Stromal cell of bone marrow (primary cell): ENCODE measurements at regions not wholly inside any gene's neighbourhood (a gene's known extent, or its start where the extent isn't known, plus 50 kb on each side); places are given as distances from the start of the nearest gene placed in this dataset.
"Not testable (repeated sequence)": the region's sequence is repeated elsewhere in the genome, so short reads cannot be mapped to it uniquely, and the experiment has no call there.

ENCODE experiments used
- DNase-seq: peaks from one replicate; pipeline ENCODE4 v3.0.0-alpha.2; 2012; ENCODE audit warnings: low read depth

DNA sequence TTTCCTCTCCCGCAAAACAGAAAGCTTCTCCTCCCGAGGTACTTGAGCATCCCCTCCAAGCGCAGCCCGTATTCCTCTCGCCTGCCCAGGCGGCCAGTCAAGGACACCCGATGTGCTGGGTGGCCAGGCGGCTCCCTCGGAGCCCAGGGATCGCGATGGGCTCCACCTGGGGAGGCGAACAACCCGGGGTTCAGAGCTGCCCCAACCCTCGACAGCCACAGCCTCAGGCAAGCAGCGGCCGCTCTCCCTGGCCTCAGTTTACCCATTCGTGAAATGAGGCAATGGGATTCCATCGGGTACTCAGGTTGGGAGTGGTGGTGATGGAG, 147.4 kb downstream of the CYP26A1 start:
- no peak for DNase-seq

DNA sequence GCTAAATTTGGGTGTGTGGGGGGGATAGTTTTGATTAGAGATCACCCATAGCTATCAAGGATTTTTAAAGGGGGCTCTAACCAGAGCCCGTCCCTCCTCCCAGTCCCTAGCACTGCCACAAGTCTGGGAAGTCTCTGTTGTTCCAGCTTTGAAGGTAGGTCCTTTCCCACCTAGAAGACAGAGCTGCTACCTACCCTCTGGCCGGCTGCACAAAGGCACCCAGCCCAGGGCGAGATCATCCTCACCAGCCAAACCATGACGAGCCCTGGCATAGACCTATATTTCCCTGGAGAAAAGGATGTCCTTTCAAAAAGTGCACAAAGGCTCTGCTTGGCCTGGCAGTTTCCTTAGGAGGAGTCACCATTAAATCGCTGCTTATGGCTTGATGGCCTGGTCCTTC, 147.8 kb downstream of the CYP26A1 start:
- no peak for DNase-seq

DNA sequence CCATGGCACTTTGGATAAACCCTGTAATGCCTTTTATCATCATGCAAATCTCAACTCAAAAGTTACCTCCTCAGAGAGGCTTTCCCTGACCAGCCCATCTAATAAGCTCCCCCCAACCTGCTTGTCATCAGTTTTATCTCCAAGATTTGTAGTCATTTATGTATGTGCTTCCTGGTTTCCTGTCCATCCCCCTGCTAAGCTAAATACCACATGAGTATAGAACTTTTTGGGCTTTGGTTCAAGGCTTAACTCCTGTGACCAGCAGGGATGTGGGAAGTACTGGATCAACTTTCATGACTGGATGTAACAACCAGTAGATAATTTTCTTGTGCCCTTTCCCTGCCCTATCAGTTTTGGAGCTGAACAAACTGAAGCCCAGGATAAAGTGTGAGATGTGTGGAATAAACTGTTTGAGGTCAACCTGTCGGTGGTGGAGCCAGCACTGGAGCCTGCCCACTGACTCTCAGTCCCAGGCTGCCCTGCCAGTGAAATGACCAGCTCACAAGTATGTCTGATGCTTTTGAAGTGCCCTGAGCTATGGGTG, 148.6 kb downstream of the CYP26A1 start:
- no peak for DNase-seq

DNA sequence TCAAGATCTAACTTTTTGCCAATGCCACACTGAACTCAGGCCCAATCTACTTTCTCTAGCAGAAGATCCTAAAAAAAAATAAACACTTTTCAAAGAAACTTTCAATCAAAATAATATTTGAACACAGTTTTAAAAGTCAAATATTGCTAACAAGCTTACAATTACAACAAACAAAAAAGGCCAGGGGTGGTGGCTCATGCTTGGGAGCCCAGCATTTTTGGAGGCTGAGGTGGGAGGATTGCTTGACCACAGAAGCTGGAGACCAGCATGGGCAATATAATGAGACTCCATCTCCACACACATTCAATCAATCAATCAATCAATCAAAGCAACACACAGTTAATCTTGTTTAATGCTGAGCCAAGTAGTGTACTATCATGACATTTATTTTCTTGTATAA, 149.2 kb downstream of the CYP26A1 start:
- no peak for DNase-seq

DNA sequence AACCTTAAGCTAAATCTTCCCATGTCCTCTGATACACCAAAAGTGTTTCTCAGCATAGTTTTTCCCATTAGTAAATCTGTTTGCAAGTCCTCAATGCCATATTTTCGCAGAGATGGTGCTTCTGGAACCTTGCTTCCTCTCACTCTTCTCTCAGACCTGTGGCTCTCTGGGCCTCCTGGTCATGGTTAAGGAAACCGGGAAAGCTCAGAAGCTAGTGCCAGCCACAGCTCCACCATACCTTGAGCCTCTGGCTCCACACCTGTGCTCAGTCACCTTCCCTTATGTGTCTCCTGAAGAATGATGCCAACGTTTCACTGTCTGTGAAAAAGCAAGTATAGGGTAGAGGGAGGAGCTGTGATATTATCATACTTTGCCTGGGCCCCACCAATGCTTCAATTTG, 149.6 kb downstream of the CYP26A1 start:
- DNase-seq: no peak

DNA sequence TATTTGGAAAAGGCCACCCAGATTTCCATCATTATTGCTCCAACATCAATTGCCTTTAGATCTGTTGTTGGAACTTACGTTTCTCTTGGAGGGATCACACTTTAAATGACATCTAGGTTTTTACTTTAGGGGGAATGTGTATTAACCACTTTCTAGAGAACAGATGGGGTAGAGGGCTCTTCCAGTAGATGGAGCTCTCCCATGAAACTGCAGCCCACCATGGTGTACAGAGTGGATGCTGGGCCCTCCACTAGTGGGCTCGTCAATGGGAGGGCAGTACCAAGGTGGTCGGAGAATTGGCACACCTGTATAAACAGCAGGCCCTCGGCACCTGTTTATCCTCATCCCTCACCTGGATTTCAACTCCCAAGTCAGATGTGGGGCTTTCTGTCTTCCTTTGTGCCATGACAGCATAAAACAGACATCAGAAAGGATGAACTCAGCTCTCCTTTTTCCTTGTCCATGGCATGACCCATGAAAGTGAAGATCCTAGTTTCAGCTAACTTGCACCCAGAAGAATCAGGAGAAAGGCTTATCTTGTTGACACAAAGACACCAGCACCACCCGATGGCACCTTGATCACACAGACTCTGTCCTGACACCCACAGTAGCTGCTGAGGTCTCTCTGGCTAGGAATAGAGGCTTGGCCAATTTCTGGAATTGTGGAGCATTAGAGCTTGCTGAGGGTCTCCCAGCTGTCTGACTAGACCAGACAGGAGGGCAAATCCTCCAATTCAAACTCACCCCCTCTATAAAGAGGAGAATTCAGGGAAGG, 150.5 kb downstream of the CYP26A1 start:
- DNase-seq: no peak

DNA sequence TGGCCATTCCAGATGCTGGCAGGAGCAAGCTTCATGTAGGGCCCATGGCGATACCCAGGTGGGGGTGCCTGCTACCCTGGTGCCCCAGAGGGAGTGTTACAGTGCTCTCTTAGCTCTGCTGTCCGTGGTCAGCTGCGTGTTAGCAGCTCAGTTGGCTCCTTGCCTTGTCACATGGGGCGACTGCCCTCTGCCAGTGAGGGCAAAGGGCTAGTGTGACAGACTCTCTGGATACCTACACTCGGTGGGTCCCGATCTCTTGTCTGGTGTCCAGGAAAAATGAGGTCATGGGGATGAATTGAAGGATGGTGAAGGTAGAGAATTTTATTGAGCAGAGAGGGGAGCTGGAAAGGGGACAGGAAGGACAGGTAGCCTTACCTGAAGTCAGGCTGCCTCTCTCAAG, 152.2 kb downstream of the CYP26A1 start:
- no peak for DNase-seq

DNA sequence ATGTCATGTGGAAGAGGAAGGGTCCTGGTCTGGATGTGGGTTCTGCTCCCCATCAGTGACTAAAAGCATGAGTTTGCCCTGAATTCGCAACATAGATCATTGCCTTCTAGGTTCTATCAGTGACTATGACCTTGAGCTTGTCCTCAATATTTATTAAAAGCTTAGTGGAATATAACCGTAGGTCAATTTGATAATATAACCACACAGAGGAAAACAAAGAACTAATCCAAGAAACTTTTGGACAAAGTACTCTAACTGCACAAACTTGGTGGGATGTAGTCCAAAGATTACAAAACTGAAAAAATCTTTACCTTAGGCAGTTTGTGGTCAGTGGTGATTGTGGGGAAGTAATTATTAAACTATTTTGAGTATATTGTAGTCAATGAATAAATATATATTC, 152.9 kb downstream of the CYP26A1 start:
- no peak for DNase-seq

DNA sequence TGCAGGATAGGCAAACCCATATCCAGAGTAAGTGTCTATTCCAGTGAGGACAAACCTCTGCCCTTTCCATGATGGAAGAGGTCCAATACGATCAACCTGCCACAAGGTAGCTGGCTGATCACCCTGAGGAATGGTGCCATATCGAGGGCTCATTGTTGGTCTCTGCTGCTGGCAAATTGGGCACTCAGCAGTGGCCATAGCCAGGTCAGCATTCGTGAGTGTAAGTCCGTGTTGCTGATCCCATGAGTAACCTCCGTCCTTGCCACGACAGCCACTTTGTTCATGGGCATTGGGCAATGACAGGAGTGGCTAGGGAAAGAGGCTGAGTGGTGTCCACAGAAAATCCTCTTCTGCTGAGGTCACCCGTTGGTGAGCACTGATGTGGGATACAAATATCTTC, 156.9 kb downstream of the CYP26A1 start:
- DNase-seq: not testable (repeated sequence)

DNA sequence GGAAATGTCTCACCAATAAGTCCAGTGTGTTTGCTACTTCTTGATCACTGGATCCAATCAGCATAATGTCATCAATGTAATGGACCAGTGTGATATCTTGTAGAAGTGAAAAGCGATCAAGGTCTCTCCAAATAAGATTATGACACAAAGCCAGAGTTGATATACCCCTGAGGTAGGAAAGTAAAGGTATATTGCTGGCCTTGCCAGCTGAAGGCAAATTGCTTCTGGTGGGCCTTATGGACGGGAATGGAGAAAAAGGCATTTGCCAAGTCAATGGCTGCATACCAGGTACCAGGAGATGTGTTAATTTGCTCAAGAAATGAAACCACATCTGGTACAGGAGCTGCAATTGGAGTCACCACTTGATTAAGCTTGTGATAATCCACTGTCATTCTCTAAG, 158.5 kb downstream of the CYP26A1 start:
- not testable (repeated sequence) for DNase-seq

DNA sequence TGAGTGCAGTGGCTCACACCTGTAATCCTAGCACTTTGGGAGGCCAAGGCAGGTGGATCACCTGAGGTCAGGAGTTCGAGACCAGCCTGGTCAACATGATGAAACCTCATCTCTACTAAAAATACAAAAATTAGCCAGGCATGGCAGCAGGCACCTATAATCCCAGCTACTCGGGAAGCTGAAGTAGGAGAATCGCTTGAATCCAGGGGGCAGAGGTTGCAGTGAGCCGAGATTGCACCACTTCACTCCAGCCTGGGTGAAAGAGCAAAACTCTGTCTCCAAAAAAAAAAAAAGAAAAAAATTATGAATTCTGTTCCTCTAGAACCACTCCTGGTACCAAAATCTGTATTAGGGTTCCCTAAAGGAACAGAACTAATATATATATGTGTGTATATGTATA, 161.2 kb downstream of the CYP26A1 start:
- DNase-seq: not testable (repeated sequence)

DNA sequence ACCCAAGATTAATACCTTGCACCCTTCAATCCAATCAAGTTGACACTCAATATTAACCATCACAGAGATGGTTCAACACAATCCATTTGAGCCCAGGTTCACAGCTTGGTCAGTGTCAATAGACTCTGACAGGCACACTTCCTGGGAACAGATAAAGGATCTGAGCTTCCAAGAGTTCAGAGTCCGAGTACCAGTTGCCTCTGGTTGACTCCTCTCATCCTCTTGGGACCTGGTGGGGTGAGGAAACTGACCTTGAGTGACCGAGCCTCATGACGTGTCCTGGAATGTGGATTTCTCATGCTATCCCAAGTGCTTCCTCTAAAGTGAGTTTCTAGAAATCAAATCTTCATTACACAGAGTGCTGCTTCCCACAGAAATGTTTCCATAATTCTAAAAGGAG, 162.0 kb downstream of the CYP26A1 start:
- peak; percentile 95 for DNase-seq

DNA sequence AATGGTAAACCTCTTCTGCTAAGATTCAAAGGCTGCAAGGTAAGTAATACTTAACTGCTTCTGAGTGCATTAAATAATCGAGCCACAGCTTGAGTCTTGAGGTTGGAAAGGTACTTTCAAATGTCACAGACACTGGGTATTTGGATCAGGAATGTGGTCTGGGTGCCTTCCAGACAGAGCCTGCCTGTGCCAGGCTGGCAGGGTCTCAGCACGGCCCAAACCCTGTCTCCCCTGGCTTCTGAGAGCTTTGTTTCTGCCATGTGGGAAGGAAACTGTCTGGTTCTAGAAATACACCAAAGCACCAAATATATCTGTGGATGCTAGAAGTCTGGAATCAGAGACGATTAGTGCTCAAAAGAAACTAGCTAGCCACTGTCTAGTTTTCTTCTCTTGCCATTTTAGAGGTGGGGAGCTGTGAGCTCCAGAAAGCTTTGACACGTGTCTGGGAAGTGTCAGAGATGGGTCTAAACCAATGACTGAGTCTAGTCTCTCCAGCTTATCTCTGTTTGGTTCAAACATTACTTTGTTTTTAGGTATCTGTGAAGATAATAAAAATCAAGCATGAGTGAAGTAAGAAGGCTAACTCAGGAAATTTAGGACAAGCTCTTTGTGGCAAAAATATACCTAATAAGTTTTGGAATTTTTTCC, 162.8 kb downstream of the CYP26A1 start:
- DNase-seq: no peak

DNA sequence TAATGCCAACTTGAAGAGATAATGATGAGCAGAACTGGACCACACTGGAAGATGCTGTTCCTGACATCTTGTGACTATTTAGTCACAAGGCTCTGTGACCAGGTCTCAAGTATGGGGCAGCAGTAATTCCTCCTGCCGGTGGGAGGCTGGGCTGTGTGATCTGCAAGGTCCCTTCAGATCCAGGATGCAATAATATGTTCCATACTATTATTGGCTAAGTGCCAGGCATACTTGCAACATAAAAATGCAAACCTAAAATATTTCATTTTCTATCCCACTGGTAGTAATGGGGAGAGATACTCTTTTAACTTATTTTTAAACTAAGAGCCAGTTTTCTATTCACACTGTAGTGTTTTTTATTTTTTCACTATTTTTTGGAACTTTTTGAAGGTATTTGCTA, 171.5 kb downstream of the CYP26A1 start:
- no peak for DNase-seq

DNA sequence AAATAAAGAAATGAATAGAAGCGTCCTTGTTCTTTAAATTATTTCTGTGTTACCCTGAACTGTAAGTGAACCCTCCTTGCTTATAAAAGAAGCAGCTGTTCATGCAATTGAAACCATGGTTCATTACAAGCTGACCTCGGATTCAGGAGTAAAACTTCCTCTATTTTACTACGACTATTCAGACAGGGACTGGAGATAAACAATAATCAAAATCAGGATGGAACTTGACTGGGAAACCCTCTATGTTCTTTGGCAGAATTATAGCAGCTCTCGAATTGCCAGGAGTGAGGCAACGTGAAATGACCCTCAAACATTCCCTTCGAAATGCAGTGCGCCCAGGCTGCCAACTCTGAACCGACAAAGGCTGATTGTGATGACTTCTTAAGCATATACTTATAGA, 172.1 kb downstream of the CYP26A1 start:
- no peak for DNase-seq

DNA sequence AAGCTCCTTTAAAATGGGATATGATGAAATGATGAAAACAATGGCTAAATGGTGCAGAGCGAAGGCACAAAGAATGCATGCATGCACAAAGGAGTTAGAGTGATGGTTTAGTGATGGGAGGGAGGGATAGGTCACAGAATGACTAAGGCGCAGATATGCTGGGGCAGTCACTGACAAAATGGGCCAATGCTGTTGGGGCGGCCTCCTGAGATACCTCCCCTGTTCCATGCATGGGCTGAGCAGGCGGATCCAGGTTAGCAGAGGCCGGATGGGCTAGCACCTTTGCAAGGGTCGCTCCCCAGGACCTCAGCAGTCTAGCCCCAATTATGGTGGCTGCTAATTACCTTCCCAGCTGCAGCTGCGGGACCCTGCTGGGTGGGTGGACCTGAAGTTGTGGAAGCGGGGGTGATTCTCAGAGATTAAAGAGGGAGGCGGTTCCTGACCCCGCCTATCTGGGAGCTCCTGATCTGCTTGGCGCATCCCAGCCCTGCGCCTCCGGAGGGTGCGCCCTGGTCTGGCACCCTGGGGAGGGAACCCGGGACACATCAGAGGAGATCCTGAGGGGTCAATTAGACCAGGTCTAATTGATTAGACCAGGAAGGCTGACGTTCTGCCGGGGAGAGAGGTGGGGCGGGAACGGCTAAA, 175.0 kb downstream of the CYP26A1 start:
- DNase-seq: no peak

DNA sequence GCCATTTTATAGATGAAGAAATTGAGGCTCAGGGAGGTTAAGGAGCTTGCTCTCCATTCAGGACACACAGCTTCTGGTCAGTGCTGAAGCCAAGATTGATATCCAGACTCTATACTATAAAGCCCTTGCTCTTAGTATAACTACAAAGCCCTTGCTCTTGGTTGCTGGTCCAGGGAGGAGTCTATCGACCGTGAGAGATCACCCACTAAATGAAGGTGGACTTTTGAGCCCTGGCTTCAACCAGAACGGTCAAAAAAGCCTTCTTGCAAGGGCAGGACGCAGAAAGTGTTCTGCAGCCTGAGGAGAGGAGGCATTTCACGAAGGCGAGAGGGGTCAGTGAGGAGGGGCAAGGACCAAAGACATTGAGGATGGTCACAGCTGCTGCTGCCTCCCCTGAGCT, 176.3 kb downstream of the CYP26A1 start:
- DNase-seq: no peak

DNA sequence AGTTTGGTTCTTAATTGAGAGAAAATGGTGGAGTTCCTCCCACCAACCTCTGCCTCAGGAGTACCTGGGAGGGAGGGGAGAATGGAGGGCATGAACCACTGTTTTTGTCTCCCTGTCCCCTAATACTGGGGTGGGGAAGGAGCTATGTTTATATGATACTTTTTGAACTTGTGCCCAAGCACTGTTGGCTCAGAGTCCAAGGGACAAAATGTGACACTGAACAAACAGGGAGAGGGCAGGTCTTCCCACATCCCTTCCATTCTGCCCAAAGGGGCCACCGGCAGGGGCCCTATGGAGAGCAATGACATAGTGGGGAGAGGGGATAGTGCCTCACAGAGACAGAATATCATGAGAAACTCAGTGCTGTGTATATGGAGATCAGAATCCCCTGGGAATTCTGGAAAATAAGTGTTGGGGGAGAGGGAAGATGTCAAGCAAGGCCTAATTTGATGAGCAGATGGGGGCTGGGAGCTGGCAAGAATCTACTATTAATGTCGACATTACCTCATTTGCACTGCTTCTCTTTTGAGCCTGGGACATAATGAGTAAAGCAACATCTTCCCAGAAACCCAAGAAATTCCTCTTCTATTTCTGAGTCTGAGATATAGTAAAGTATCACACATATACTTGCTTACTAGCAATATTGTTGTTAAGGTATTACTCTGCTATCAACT, 180.6 kb downstream of the CYP26A1 start:
- DNase-seq: no peak

DNA sequence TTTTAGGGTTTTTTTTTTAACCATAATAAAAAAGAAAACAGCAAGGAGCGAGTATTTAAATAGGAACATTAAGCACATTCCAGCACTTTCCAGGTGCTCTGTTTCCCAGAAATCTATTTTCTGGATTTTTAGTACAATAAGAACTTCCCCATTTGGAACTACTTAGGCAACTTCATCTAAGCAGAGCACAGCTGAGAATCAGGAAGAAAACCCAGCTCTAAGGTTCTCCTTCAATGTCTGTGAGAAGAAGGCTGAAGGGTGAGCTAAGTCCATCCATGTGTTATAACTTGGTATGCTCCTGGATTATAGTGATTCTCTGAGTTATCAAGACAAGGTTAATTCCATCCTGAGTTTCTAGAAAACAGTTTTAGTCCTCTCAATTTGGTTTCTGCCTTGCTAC, 181.9 kb downstream of the CYP26A1 start:
- no peak for DNase-seq
